Left ventricle myocardium inferior (tissue), 1 donor: ENCODE measurements at regions not wholly inside any gene's neighbourhood (a gene's known extent, or its start where the extent isn't known, plus 50 kb on each side); places are given as distances from the start of the nearest gene placed in this dataset.

Source experiments
- DNase-seq: peaks from one replicate; pipeline ENCODE4 v3.0.0-alpha.2; 2020
- H3K27ac ChIP-seq: fragments of 200-600 bp; replicated peaks from 2 replicates; pipeline ENCODE4 v1.8.0; 2021
- H3K27me3 ChIP-seq: fragments of 200-600 bp; 2 replicates; pipeline ENCODE4 v1.8.0; 2021; ENCODE audit warnings: low read depth
- H3K36me3 ChIP-seq: fragments of 200-600 bp; 2 replicates; pipeline ENCODE4 v1.8.0; 2021
- H3K4me1 ChIP-seq: fragments of 200-600 bp; 2 replicates; pipeline ENCODE4 v1.8.0; 2021
- H3K4me3 ChIP-seq: fragments of 200-600 bp; 2 replicates; pipeline ENCODE4 v1.8.0; 2021; ENCODE audit warnings: mild to moderate bottlenecking, moderate library complexity
- H3K9me3 ChIP-seq: fragments of 200-600 bp; replicated peaks from 2 replicates; pipeline ENCODE4 v1.8.0; 2021
- intact Hi-C: fragments of 100-400 bp; cut with micrococcal nuclease; formaldehyde crosslinking; loops from one replicate; pipeline ENCODE4 v1.11.0; 2022
- TF ChIP-seq, protein P1 (sequence below): fragments of 200-600 bp; IDR thresholded peaks from 2 replicates; pipeline ENCODE4 v1.8.0; 2021; ENCODE audit warnings: antibody characterized with exemption, mild to moderate bottlenecking, borderline replicate concordance
- donor health status: DM: no; HTN: yes; CAD: no; lungs with severe emphysema.

DNA sequence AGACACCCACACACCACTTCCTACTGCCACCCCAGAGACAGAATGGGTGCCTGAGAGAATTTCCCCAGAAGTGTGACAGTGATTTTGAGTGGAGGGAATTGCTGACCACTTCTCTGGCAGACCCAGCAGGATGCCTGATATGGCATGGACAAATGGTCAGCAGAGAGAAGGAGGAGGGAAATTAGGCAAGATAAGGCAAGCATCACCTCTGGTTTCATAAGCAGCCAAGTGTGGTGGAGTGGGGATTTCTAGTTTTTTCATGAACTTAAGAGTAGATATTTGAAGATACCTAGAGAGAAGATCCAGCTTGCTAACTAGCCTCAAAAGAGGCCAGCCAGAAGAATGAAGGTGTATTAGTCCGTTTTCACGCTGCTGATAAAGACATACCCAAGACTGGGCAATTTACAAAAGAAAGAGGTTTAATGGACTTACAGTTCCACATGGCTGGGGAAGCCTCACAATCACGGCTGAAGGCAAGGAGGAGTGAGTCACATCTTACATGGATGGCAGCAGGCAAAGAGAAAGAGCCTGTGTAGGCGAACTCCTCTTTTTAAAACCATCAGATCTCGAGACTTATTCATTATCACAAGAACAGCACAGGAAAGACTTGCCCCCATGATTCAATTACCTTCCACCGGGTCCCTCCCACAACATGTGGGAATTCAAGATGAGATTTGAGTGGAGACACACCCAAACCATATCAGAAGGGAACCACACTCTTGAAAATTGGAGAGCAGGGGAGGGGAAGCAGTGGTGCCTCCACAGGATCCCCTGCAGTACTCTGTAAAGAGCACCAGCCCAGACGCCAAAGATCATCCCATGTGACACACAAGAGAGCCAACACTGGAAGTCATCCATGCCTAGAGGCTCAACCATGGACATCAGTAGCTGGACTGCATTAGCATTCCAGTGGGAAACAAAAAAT is 64.2 kb downstream of the RBM43 start:
- no peaks in the 10 kb centered on the region for H3K36me3 ChIP-seq
- TF ChIP-seq, protein P1, sequence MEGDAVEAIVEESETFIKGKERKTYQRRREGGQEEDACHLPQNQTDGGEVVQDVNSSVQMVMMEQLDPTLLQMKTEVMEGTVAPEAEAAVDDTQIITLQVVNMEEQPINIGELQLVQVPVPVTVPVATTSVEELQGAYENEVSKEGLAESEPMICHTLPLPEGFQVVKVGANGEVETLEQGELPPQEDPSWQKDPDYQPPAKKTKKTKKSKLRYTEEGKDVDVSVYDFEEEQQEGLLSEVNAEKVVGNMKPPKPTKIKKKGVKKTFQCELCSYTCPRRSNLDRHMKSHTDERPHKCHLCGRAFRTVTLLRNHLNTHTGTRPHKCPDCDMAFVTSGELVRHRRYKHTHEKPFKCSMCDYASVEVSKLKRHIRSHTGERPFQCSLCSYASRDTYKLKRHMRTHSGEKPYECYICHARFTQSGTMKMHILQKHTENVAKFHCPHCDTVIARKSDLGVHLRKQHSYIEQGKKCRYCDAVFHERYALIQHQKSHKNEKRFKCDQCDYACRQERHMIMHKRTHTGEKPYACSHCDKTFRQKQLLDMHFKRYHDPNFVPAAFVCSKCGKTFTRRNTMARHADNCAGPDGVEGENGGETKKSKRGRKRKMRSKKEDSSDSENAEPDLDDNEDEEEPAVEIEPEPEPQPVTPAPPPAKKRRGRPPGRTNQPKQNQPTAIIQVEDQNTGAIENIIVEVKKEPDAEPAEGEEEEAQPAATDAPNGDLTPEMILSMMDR: no peak

DNA sequence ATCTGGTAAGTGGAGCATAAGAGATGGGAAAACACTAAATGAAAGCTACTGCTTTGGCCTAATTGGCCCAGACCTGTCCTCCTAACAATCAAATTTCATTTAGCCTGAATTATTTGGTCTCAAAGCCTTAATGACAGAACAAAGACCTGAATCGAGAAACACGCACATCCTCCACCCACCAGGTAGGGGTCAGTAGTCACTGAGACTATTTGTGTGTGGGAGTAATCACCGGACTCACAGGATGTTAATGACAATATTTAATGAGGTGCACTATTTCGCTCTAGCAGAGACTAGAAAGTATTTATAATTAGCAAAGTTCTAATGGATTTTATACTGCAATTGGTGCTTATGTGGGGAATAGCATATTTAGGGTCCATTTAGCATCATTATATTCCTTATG is 68.1 kb downstream of the RBM43 start:
- H3K4me3 ChIP-seq: no peak overlapping the region
- no peaks in the 10 kb centered on the region for H3K36me3 ChIP-seq
- no peaks in the 10 kb centered on the region for H3K4me1 ChIP-seq
- intact Hi-C loops: no loop called here
- TF ChIP-seq, protein P1: no peak
- no peak for DNase-seq
- H3K27ac ChIP-seq: no peak overlapping the region
- H3K27me3 ChIP-seq: no peaks in the 10 kb centered on the region
- no peaks in the 10 kb centered on the region for H3K9me3 ChIP-seq

More for the DNA sequence above, 64.2 kb downstream of the RBM43 start:
- H3K9me3 ChIP-seq: no peaks in the 10 kb centered on the region
- intact Hi-C loops: no loop called here
- DNase-seq: no peak
- H3K27me3 ChIP-seq: no peaks in the 10 kb centered on the region
- H3K27ac ChIP-seq: no peak overlapping the region
- H3K4me3 ChIP-seq: no peak overlapping the region
- no peaks in the 10 kb centered on the region for H3K4me1 ChIP-seq

DNA sequence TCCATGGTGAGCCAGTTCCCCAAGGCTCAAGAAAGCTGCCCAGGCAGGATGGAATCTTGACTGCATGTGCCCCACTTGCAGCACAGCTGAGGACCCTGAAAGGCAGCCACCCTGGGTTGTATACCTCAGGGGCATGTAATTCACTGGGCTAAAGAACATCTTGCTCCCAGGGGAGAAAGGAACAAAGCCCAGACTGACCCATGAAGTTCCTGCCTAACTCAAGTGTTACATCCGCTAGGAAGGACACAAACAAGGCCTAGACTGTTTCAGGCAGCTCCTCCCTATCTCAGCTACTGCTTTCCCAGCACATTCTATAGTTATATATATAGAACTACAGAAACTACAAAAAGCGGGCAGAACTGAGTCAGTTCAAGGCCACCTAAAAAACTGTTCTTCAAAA is 69.0 kb downstream of the RBM43 start:
- H3K36me3 ChIP-seq: no peaks in the 10 kb centered on the region
- H3K9me3 ChIP-seq: no peaks in the 10 kb centered on the region
- intact Hi-C loops: no loop called here
- no peak overlapping the region for H3K27ac ChIP-seq
- TF ChIP-seq, protein P1: no peak
- H3K4me3 ChIP-seq: no peak overlapping the region
- no peaks in the 10 kb centered on the region for H3K4me1 ChIP-seq
- no peaks in the 10 kb centered on the region for H3K27me3 ChIP-seq
- no peak for DNase-seq

DNA sequence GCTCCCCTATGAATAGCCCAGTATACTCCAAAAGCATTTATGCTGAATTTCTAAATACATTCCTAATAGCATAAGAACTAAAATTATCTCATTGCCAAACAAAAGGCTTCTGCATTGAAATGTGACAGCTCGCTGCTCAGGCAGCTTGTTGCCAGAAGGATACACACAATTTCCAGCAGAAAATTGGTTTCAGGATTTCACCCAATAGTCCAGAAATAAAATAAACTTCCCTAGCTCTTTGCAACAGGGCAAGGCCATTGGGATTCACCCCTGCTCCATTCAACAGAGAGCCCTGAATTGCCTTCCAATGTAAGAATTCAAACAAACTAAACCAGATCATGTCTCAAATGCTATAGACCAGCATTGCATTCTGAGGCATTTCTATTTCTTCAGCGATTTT is 70.7 kb downstream of the RBM43 start:
- no peak overlapping the region for H3K27ac ChIP-seq
- DNase-seq: no peak
- H3K36me3 ChIP-seq: no peaks in the 10 kb centered on the region
- no peaks in the 10 kb centered on the region for H3K27me3 ChIP-seq
- TF ChIP-seq, protein P1: no peak
- intact Hi-C loops: no loop called here
- no peak overlapping the region for H3K4me3 ChIP-seq
- no peaks in the 10 kb centered on the region for H3K4me1 ChIP-seq
- H3K9me3 ChIP-seq: no peaks in the 10 kb centered on the region

DNA sequence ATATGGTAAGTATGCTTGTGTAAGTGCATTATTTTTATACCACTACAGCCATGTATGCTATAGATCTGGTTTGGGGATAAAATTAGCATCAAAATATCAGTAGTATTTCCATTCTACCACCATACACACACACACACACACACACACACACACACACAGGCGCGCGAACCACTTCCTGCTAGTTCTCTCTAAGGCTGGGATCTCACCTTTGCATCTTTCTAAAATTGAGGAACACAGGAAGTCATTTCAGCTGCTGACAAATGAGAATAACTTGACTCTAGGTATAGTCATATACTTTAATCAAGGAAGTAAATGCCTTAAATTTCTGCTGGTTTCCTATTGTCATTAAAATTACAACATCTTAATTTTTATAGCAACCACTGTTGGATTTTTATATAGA is 72.5 kb downstream of the RBM43 start:
- no peak overlapping the region for H3K4me3 ChIP-seq
- TF ChIP-seq, protein P1: no peak
- intact Hi-C loops: no loop called here
- DNase-seq: no peak
- H3K27me3 ChIP-seq: no peaks in the 10 kb centered on the region
- no peaks in the 10 kb centered on the region for H3K9me3 ChIP-seq
- no peaks in the 10 kb centered on the region for H3K36me3 ChIP-seq
- no peaks in the 10 kb centered on the region for H3K4me1 ChIP-seq
- no peak overlapping the region for H3K27ac ChIP-seq
